ENCODE measurements at regions not wholly inside any gene's neighbourhood (a gene's known extent, or its start where the extent isn't known, plus 50 kb on each side); places are given as distances from the start of the nearest gene placed in this dataset.

DNA sequence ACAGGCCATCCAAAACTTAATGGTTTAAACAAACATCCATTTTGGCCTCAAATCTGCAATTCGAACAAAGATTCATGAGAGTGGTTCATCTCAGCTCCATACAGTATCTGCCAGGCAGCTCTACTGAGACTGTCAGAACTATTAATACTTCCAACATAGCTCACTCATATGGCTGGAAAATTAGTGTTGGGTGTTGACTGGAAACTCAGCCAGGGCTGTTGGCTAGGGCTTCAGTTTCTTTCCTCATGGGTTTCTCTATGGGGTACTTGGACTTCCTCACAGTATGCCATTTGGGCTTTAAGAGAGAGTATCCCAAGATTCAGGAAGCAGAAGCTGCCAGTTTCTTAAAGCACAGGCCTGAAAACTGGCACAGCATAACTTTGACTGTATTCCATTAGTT lies 240.3 kb downstream of the TPBG start:
- no peaks in the 10 kb centered on the region for H3K4me1 ChIP-seq
- H3K27me3 ChIP-seq = no peaks in the 10 kb centered on the region
- intact Hi-C loops (cut with DNase I; ENCODE audit: low total_unique reads) = no loop called here
- WGBS, 2 donors = 90 to 100% methylated on average over 1 of the region's 1 CpG
- H3K9me3 ChIP-seq = no peaks in the 10 kb centered on the region
- no peak for DNase-seq
- TF ChIP-seq, protein P1, sequence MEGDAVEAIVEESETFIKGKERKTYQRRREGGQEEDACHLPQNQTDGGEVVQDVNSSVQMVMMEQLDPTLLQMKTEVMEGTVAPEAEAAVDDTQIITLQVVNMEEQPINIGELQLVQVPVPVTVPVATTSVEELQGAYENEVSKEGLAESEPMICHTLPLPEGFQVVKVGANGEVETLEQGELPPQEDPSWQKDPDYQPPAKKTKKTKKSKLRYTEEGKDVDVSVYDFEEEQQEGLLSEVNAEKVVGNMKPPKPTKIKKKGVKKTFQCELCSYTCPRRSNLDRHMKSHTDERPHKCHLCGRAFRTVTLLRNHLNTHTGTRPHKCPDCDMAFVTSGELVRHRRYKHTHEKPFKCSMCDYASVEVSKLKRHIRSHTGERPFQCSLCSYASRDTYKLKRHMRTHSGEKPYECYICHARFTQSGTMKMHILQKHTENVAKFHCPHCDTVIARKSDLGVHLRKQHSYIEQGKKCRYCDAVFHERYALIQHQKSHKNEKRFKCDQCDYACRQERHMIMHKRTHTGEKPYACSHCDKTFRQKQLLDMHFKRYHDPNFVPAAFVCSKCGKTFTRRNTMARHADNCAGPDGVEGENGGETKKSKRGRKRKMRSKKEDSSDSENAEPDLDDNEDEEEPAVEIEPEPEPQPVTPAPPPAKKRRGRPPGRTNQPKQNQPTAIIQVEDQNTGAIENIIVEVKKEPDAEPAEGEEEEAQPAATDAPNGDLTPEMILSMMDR (IDR thresholded peaks at IDR 0.05) = no peak
- TF ChIP-seq POLR2A (IDR thresholded peaks at IDR 0.05) = no peak
- H3K27ac ChIP-seq = no peak overlapping the region
- no peak overlapping the region for H3K4me3 ChIP-seq
- H3K36me3 ChIP-seq (ENCODE audit: low read depth, missing control alignments) = no peaks in the 10 kb centered on the region

GRCh38 chr6:82607998-82608725 lies 244.5 kb downstream of the TPBG start:
- no peaks in the 10 kb centered on the region for H3K27me3 ChIP-seq
- no peaks in the 10 kb centered on the region for H3K9me3 ChIP-seq
- H3K4me3 ChIP-seq = no peak overlapping the region
- H3K4me1 ChIP-seq = no peaks in the 10 kb centered on the region
- DNase-seq = no peak
- TF ChIP-seq POLR2A (IDR thresholded peaks at IDR 0.05) = no peak
- TF ChIP-seq, protein P1 (IDR thresholded peaks at IDR 0.05) = no peak
- WGBS, 2 donors = 35 to 39% methylated on average over 1 of the region's 1 CpG
- intact Hi-C loops (cut with DNase I; ENCODE audit: low total_unique reads) = no loop called here
- no peak overlapping the region for H3K27ac ChIP-seq
- no peaks in the 10 kb centered on the region for H3K36me3 ChIP-seq (ENCODE audit: low read depth, missing control alignments)

DNA sequence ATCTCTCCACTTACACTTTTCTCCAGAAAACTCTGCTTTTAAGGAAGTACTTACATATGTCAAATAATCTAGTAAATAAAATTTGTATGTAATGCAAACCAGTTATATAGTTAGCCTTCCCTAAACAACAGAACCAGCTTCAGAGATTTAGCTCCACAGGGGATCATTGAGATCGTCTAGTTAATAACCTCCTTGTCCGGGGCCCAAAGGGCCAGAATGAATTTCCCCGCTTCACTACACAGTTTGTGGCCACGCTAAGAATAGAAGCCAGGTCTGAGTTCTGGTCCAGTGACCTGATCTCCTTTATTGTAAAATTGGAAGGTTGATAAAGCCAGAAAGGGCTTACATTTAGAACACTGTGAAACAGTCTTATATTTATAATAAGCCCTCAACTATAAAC lies 245.2 kb downstream of the TPBG start:
- H3K27me3 ChIP-seq = no peaks in the 10 kb centered on the region
- WGBS, 2 donors = 84 to 95% methylated on average over 4 of the region's 4 CpGs
- DNase-seq = no peak
- H3K4me1 ChIP-seq = no peaks in the 10 kb centered on the region
- no peak overlapping the region for H3K4me3 ChIP-seq
- intact Hi-C loops (cut with DNase I; ENCODE audit: low total_unique reads) = no loop called here
- H3K27ac ChIP-seq = no peak overlapping the region
- no peak for TF ChIP-seq POLR2A (IDR thresholded peaks at IDR 0.05)
- TF ChIP-seq, protein P1 (IDR thresholded peaks at IDR 0.05) = no peak
- no peaks in the 10 kb centered on the region for H3K9me3 ChIP-seq
- no peaks in the 10 kb centered on the region for H3K36me3 ChIP-seq (ENCODE audit: low read depth, missing control alignments)

GRCh38 chr6:82611751-82612150 lies 248.1 kb downstream of the TPBG start:
- DNase-seq = no peak
- TF ChIP-seq POLR2A (IDR thresholded peaks at IDR 0.05) = no peak
- TF ChIP-seq, protein P1 (IDR thresholded peaks at IDR 0.05) = no peak
- Histone ChIP-seq H3K4me3 (no peak overlapping the region), H3K27me3 (no peaks in the 10 kb centered on the region), H3K27ac (no peak overlapping the region), H3K4me1 (no peaks in the 10 kb centered on the region), H3K9me3 (no peaks in the 10 kb centered on the region), H3K36me3 (ENCODE audit: low read depth, missing control alignments) (no peaks in the 10 kb centered on the region)
- WGBS, 2 donors = 78 to 82% methylated on average over 1 of the region's 1 CpG
- intact Hi-C loops (cut with DNase I; ENCODE audit: low total_unique reads) = no loop called here

- no peak for DNase-seq
- no peaks in the 10 kb centered on the region for H3K27me3 ChIP-seq
- H3K27ac ChIP-seq = no peak overlapping the region
- H3K4me1 ChIP-seq = no peaks in the 10 kb centered on the region
- no peak for TF ChIP-seq POLR2A (IDR thresholded peaks at IDR 0.05)
- TF ChIP-seq, protein P1 (IDR thresholded peaks at IDR 0.05) = no peak
- no peak overlapping the region for H3K4me3 ChIP-seq
- H3K9me3 ChIP-seq = no peaks in the 10 kb centered on the region
- intact Hi-C loops (cut with DNase I; ENCODE audit: low total_unique reads) = no loop called here
- WGBS, 2 donors = 82 to 90% methylated on average over 1 of the region's 1 CpG
- H3K36me3 ChIP-seq (ENCODE audit: low read depth, missing control alignments) = no peaks in the 10 kb centered on the region
Measured at GRCh38 chr6:82612475-82613039, 248.9 kb downstream of the TPBG start.
